ENCODE measurements at regions not wholly inside any gene's neighbourhood (a gene's known extent, or its start where the extent isn't known, plus 50 kb on each side); places are given as distances from the start of the nearest gene placed in this dataset.

GRCh38 chr13:67520886-67521285, 290.8 kb upstream of the PCDH9 start:
- TF ChIP-seq CTCF (IDR thresholded peaks at IDR 0.05; ENCODE audit: low read depth, low read length, missing input control): no peak
- no peak for TF ChIP-seq HNF4G (IDR thresholded peaks at IDR 0.05)
- no peak for TF ChIP-seq JUND (IDR thresholded peaks at IDR 0.05)
- no peak for TF ChIP-seq RAD21 (IDR thresholded peaks at IDR 0.05)
- no peak for TF ChIP-seq ZBTB33 (IDR thresholded peaks at IDR 0.05)
- no peak for TF ChIP-seq NR2F2 (IDR thresholded peaks at IDR 0.05)
- no peak for TF ChIP-seq YY1 (IDR thresholded peaks at IDR 0.05)
- TF ChIP-seq MAX (IDR thresholded peaks at IDR 0.05): no peak
- no peak for TF ChIP-seq ATF3 (IDR thresholded peaks at IDR 0.05)
- TF ChIP-seq TAF1 (conservative IDR thresholded peaks at IDR 0.05): no peak
- TF ChIP-seq REST (IDR thresholded peaks at IDR 0.05): no peak
- TF ChIP-seq FOXA2 (IDR thresholded peaks at IDR 0.05): no peak
- TF ChIP-seq EGR1 (IDR thresholded peaks at IDR 0.05; ENCODE audit: low read depth in 2 of 2): no peak
